Esophagus muscularis mucosa (tissue), 3 donors: ENCODE measurements at regions not wholly inside any gene's neighbourhood (a gene's known extent, or its start where the extent isn't known, plus 50 kb on each side); places are given as distances from the start of the nearest gene placed in this dataset.

Experiments used
- CTCF ChIP-seq, 3 experiments: fragments of 200-600 bp in 2 of 3; fragments of 450-650 bp in 1 of 3; sonication (generic) in 2 of 3; IDR thresholded peaks; one replicate each; pipeline ENCODE4 v1.5.1; 2017 to 2019; ENCODE audit warnings: antibody characterized with exemption in 3 of 3, mild to moderate bottlenecking in 2 of 3, moderate library complexity in 1 of 3
- POLR2A ChIP-seq: fragments of 450-650 bp; IDR thresholded peaks from one replicate; pipeline ENCODE4 v1.6.1; 2017; ENCODE audit warnings: antibody characterized with exemption, moderate library complexity, mild to moderate bottlenecking, low read depth

- TF ChIP-seq POLR2A, result no peak
- TF ChIP-seq CTCF (IDR thresholded peaks at IDR 0.05), result no peak
Measured at GRCh38 chr21:23624281-23624680, 1983.0 kb downstream of the MRPL39 start.
